ENCODE measurements at regions not wholly inside any gene's neighbourhood (a gene's known extent, or its start where the extent isn't known, plus 50 kb on each side); places are given as distances from the start of the nearest gene placed in this dataset.
A peak's percentile ranks its signal among the peaks of the same experiment; 100 is the strongest.

DNA sequence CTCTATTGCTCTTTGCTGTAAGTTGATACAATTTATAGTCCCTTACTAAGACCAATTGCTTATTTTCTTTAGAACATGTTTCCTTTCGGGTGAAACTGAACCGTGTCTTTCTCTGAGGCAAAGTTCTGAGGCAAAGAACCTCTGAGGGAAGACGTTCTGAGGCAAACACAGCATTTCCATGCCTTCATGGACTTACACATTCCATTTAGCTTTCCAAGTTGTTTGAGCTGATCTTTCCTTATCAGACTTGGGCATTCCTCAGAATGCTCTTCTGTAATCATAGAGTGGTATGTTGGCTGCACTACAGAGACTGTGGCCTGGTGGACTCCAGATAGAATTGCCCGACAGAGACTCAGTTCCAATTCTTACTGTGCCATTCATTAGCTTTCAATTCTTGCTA, 579.1 kb downstream of the KCTD12 start:
- DNase-seq (peak; percentile 24 to 63 (median 60)), ATAC-seq (ENCODE audit: insufficient read depth, low FRiP score) (peak; percentile 69)
- Histone ChIP-seq H3K4me1 (ENCODE audit: control insufficient read depth in 5 of 5, insufficient read depth in 5 of 5, low read length in 5 of 5) (peaks cover 0 to 11% (median 8%) of the 10 kb centered on the region in 5 donors), H3K27ac (ENCODE audit: low read depth in 1 of 2, low read length in 1 of 2) (no peak overlapping the region), H3K9ac (ENCODE audit: insufficient read depth in 1 of 2, low read length in 2 of 2) (peak overlapping the region in 1 of 2 donors; percentile 42), H3K9me3 (ENCODE audit: control insufficient read depth in 4 of 4, insufficient read depth in 3 of 4, low read length in 3 of 4) (no peaks in the 10 kb centered on the region), H3K27me3 (ENCODE audit: control insufficient read depth in 3 of 3, insufficient read depth in 3 of 3, low read length in 2 of 3) (no peaks in the 10 kb centered on the region), H3K36me3 (ENCODE audit: control insufficient read depth in 4 of 4, insufficient read depth in 4 of 4, low read length in 4 of 4) (no peaks in the 10 kb centered on the region), H3K4me3 (no peak overlapping the region)
- 43 to 71% methylated on average over 4 of the region's 4 CpGs for WGBS, 2 donors
- TF ChIP-seq, protein P1, sequence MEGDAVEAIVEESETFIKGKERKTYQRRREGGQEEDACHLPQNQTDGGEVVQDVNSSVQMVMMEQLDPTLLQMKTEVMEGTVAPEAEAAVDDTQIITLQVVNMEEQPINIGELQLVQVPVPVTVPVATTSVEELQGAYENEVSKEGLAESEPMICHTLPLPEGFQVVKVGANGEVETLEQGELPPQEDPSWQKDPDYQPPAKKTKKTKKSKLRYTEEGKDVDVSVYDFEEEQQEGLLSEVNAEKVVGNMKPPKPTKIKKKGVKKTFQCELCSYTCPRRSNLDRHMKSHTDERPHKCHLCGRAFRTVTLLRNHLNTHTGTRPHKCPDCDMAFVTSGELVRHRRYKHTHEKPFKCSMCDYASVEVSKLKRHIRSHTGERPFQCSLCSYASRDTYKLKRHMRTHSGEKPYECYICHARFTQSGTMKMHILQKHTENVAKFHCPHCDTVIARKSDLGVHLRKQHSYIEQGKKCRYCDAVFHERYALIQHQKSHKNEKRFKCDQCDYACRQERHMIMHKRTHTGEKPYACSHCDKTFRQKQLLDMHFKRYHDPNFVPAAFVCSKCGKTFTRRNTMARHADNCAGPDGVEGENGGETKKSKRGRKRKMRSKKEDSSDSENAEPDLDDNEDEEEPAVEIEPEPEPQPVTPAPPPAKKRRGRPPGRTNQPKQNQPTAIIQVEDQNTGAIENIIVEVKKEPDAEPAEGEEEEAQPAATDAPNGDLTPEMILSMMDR (IDR thresholded peaks at IDR 0.05; ENCODE audit: control extremely low read depth, extremely low read depth) = no peak

DNA sequence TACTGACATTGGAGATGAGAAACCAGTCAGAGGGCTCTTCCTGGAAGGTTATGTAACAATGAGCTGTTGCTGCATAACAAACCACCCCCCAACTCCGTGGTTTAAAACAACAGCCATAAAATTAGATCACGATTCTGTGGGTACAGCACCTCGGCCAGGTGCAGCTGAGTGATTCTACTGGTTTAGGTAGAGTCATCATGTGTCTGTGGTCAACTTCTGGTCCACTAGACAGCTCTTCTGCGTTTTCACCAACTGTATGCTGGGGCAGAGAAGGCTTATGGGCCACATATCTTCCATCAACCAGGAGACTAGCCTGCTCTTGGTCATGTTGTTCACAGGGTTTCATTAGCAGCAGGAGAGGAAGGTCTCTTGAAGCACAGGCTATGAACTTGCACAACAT, 585.5 kb downstream of the KCTD12 start:
- H3K9me3 ChIP-seq (ENCODE audit: control insufficient read depth in 4 of 4, insufficient read depth in 3 of 4, low read length in 3 of 4) = no peaks in the 10 kb centered on the region
- 69 to 80% methylated on average over 4 of the region's 4 CpGs for WGBS, 2 donors
- no peak overlapping the region for H3K27ac ChIP-seq (ENCODE audit: low read depth in 1 of 2, low read length in 1 of 2)
- no peaks in the 10 kb centered on the region for H3K36me3 ChIP-seq (ENCODE audit: control insufficient read depth in 4 of 4, insufficient read depth in 4 of 4, low read length in 4 of 4)
- peaks cover 0 to 2% (median 0%) of the 10 kb centered on the region in 5 donors for H3K4me1 ChIP-seq (ENCODE audit: control insufficient read depth in 5 of 5, insufficient read depth in 5 of 5, low read length in 5 of 5)
- no peak overlapping the region for H3K4me3 ChIP-seq
- H3K9ac ChIP-seq (ENCODE audit: insufficient read depth in 1 of 2, low read length in 2 of 2) = no peak overlapping the region
- DNase-seq = no peak
- H3K27me3 ChIP-seq (ENCODE audit: control insufficient read depth in 3 of 3, insufficient read depth in 3 of 3, low read length in 2 of 3) = no peaks in the 10 kb centered on the region
- TF ChIP-seq, protein P1 (IDR thresholded peaks at IDR 0.05; ENCODE audit: control extremely low read depth, extremely low read depth) = no peak
- no peak for ATAC-seq (ENCODE audit: insufficient read depth, low FRiP score)

DNA sequence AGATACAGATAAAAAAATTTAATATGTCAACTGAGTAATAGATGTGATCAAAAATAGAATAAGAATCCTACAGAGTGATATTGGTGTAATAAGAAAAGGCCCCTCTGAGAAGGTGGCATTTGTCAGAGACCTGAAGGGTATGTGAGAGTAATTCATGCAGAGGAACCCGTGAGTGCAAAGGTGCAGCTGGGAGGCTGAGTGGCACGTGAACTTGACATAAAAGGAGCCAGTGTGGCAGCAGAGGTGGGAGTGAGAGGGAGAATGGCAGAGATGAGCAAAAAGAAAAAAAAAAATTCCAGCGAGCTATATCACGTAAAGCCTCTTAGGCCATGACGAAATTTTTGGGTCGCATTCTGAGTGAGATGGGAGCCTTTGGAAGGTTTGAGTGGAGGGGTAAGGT, 588.9 kb downstream of the KCTD12 start:
- WGBS, 2 donors = 95 to 96% methylated on average over 6 of the region's 6 CpGs
- no peak for DNase-seq
- no peak overlapping the region for H3K27ac ChIP-seq (ENCODE audit: low read depth in 1 of 2, low read length in 1 of 2)

More for the DNA sequence above, 588.9 kb downstream of the KCTD12 start:
- TF ChIP-seq, protein P1 (IDR thresholded peaks at IDR 0.05; ENCODE audit: control extremely low read depth, extremely low read depth) = no peak
- Histone ChIP-seq H3K36me3 (ENCODE audit: control insufficient read depth in 4 of 4, insufficient read depth in 4 of 4, low read length in 4 of 4) (no peaks in the 10 kb centered on the region), H3K4me1 (ENCODE audit: control insufficient read depth in 5 of 5, insufficient read depth in 5 of 5, low read length in 5 of 5) (peaks cover 0 to 2% (median 0%) of the 10 kb centered on the region in 5 donors), H3K4me3 (no peak overlapping the region), H3K9me3 (ENCODE audit: control insufficient read depth in 4 of 4, insufficient read depth in 3 of 4, low read length in 3 of 4) (no peaks in the 10 kb centered on the region), H3K9ac (ENCODE audit: insufficient read depth in 1 of 2, low read length in 2 of 2) (no peak overlapping the region), H3K27me3 (ENCODE audit: control insufficient read depth in 3 of 3, insufficient read depth in 3 of 3, low read length in 2 of 3) (no peaks in the 10 kb centered on the region)
- no peak for ATAC-seq (ENCODE audit: insufficient read depth, low FRiP score)

All from lung (tissue), 11 donors.